ENCODE measurements at regions not wholly inside any gene's neighbourhood (a gene's known extent, or its start where the extent isn't known, plus 50 kb on each side); places are given as distances from the start of the nearest gene placed in this dataset.

GRCh38 chr6:95786802-95787201 is 209.5 kb downstream of the MANEA start:
- WGBS (ENCODE audit: insufficient coverage, insufficient replicate concordance, low lambda C conversion rate, missing lambda C conversion rate) = 73% methylated on average over 3 of the region's 3 CpGs
- BruUV-seq (replicated peaks) = no TSS peak
- TF ChIP-seq MEF2B (IDR thresholded peaks at IDR 0.05; ENCODE audit: partially characterized antibody, poor library complexity, severe bottlenecking) (no peak), SMARCA5 (IDR thresholded peaks at IDR 0.05) (no peak), NFXL1 (IDR thresholded peaks at IDR 0.05; ENCODE audit: borderline replicate concordance) (no peak), ATF7 (IDR thresholded peaks at IDR 0.05; ENCODE audit: low read depth) (no peak), PKNOX1 (IDR thresholded peaks at IDR 0.05) (no peak), BMI1 (IDR thresholded peaks at IDR 0.05; ENCODE audit: borderline replicate concordance) (no peak), IKZF2 (IDR thresholded peaks at IDR 0.05) (no peak), NFYA (IDR thresholded peaks at IDR 0.05; ENCODE audit: borderline replicate concordance, low read depth, low read length) (no peak), CBX3 (IDR thresholded peaks at IDR 0.05; ENCODE audit: borderline replicate concordance, low read depth) (no peak), RAD51 (IDR thresholded peaks at IDR 0.05) (no peak)

More at GRCh38 chr6:95786802-95787201, 209.5 kb downstream of the MANEA start:
- H3K4me3 ChIP-seq = no peak overlapping the region
- no peak overlapping the region for H3K4me2 ChIP-seq (ENCODE audit: control insufficient read depth, insufficient read depth)
- intact Hi-C loops (cut with micrococcal nuclease; ENCODE audit: unreplicated experiment) = no loop called here
- H3K4me1 ChIP-seq (ENCODE audit: control insufficient read depth, insufficient read depth, low read length) = no peaks in the 10 kb centered on the region
- in situ Hi-C loops (cut with MboI) = no loop called here
- no peak overlapping the region for H2AFZ ChIP-seq (ENCODE audit: control insufficient read depth, low read depth, low read length)
- no peaks in the 10 kb centered on the region for H3K36me3 ChIP-seq (ENCODE audit: control insufficient read depth in 2 of 2, insufficient read depth in 2 of 2, low read length in 1 of 2)
- no peak overlapping the region for H3K9ac ChIP-seq (ENCODE audit: control insufficient read depth, insufficient read depth, low read length)
- no peak overlapping the region for H3K27ac ChIP-seq (ENCODE audit: control insufficient read depth, insufficient read depth)
- ChIA-PET RAD21 (ENCODE audit: unreplicated experiment) (no interaction called here), CTCF (interaction anchor here (0.9 to 1.3 kb wide), 2 partner anchors 18 to 81 kb away, joined by 4 to 5 read pairs; no protein-coding TSS in a partner anchor), POLR2A (interaction anchor here (1.0 kb wide), 1 partner anchor 18 kb away, joined by 4 read pairs; no protein-coding TSS in a partner anchor), SMC1A (ENCODE audit: uncharacterized antibody, unreplicated experiment) (interaction anchor here (0.7 to 1.5 kb wide), 3 partner anchors 18 to 33 kb away, joined by 3 to 6 read pairs (median 3); no protein-coding TSS in a partner anchor)
- no peaks in the 10 kb centered on the region for H3K27me3 ChIP-seq (replicated peaks in 1 of 2; ENCODE audit: control insufficient read depth in 2 of 2, insufficient read depth in 2 of 2, low read length in 1 of 2)
- ATAC-seq (peak; percentile 65), FAIRE-seq (no peak), DNase-seq (ENCODE audit: low read depth, low spot score) (no peak)
- H4K20me1 ChIP-seq (ENCODE audit: control insufficient read depth, insufficient read depth) = no peaks in the 10 kb centered on the region
- no peaks in the 10 kb centered on the region for H3K9me3 ChIP-seq (replicated peaks; ENCODE audit: control insufficient read depth, insufficient read depth, low read length)
- no peaks in the 10 kb centered on the region for H3K79me2 ChIP-seq (ENCODE audit: control insufficient read depth, insufficient read depth, low read length)

Measured in GM12878 (cell line).